ENCODE measurements at regions not wholly inside any gene's neighbourhood (a gene's known extent, or its start where the extent isn't known, plus 50 kb on each side); places are given as distances from the start of the nearest gene placed in this dataset.
"Not testable (repeated sequence)": the region's sequence is repeated elsewhere in the genome, so short reads cannot be mapped to it uniquely, and the experiment has no call there.

GRCh38 chr16:60810250-60810649 lies 1226.0 kb downstream of the CDH8 start:
- no peaks in the 10 kb centered on the region for H3K4me1 ChIP-seq
- H3K27ac ChIP-seq: no peak overlapping the region
- intact Hi-C loops (cut with DNase I; ENCODE audit: low total_unique reads): no loop called here
- no peaks in the 10 kb centered on the region for H3K9me3 ChIP-seq
- H3K4me3 ChIP-seq: no peak overlapping the region
- no peaks in the 10 kb centered on the region for H3K27me3 ChIP-seq
- H3K36me3 ChIP-seq: peaks cover 0 to 2% of the 10 kb centered on the region in 2 donors
- TF ChIP-seq POLR2A (IDR thresholded peaks at IDR 0.05): no peak
- TF ChIP-seq, protein P1, sequence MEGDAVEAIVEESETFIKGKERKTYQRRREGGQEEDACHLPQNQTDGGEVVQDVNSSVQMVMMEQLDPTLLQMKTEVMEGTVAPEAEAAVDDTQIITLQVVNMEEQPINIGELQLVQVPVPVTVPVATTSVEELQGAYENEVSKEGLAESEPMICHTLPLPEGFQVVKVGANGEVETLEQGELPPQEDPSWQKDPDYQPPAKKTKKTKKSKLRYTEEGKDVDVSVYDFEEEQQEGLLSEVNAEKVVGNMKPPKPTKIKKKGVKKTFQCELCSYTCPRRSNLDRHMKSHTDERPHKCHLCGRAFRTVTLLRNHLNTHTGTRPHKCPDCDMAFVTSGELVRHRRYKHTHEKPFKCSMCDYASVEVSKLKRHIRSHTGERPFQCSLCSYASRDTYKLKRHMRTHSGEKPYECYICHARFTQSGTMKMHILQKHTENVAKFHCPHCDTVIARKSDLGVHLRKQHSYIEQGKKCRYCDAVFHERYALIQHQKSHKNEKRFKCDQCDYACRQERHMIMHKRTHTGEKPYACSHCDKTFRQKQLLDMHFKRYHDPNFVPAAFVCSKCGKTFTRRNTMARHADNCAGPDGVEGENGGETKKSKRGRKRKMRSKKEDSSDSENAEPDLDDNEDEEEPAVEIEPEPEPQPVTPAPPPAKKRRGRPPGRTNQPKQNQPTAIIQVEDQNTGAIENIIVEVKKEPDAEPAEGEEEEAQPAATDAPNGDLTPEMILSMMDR (IDR thresholded peaks at IDR 0.05): no peak
- no peak for DNase-seq

GRCh38 chr16:60792437-60792836 lies 1243.8 kb downstream of the CDH8 start:
- Histone ChIP-seq H3K27me3 (no peaks in the 10 kb centered on the region), H3K27ac (no peak overlapping the region), H3K9me3 (no peaks in the 10 kb centered on the region), H3K36me3 (no peaks in the 10 kb centered on the region), H3K4me1 (no peaks in the 10 kb centered on the region), H3K4me3 (no peak overlapping the region)
- intact Hi-C loops (cut with DNase I; ENCODE audit: low total_unique reads): no loop called here
- TF ChIP-seq POLR2A (IDR thresholded peaks at IDR 0.05): no peak
- TF ChIP-seq, protein P1 (IDR thresholded peaks at IDR 0.05): no peak
- DNase-seq: no peak

GRCh38 chr16:60788631-60789030 lies 1247.6 kb downstream of the CDH8 start:
- no peaks in the 10 kb centered on the region for H3K27me3 ChIP-seq
- no peaks in the 10 kb centered on the region for H3K36me3 ChIP-seq
- intact Hi-C loops (cut with DNase I; ENCODE audit: low total_unique reads): no loop called here

DNA sequence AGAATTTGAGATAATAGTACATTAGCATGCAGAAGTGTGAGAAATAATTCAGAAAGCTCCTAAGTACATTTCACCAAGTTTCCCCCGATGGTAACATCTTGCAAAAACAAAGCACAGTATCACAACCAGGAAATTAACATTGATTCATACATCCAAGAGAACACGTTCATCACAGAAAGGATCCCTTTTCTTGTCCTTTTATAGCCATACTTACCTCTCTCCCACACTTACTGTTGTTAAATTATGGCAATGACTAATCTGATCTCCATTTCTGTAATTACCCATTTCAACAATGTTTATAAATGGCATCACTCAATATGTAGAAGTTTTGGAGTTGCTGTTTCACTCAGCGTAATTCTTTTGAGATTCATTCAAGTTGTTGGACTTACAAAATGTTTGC lies 1260.0 kb downstream of the CDH8 start:
- no peaks in the 10 kb centered on the region for H3K4me1 ChIP-seq
- DNase-seq: no peak
- intact Hi-C loops (cut with DNase I; ENCODE audit: low total_unique reads): no loop called here
- no peaks in the 10 kb centered on the region for H3K36me3 ChIP-seq
- no peak overlapping the region for H3K27ac ChIP-seq
- H3K4me3 ChIP-seq: no peak overlapping the region
- H3K27me3 ChIP-seq: no peaks in the 10 kb centered on the region
- TF ChIP-seq, protein P1 (IDR thresholded peaks at IDR 0.05): no peak
- no peak for TF ChIP-seq POLR2A (IDR thresholded peaks at IDR 0.05)
- H3K9me3 ChIP-seq: no peaks in the 10 kb centered on the region

More at GRCh38 chr16:60788631-60789030, 1247.6 kb downstream of the CDH8 start:
- no peak overlapping the region for H3K27ac ChIP-seq
- no peak overlapping the region for H3K4me3 ChIP-seq
- TF ChIP-seq, protein P1 (IDR thresholded peaks at IDR 0.05): no peak
- no peak for TF ChIP-seq POLR2A (IDR thresholded peaks at IDR 0.05)
- H3K4me1 ChIP-seq: no peaks in the 10 kb centered on the region
- no peak for DNase-seq
- no peaks in the 10 kb centered on the region for H3K9me3 ChIP-seq

DNA sequence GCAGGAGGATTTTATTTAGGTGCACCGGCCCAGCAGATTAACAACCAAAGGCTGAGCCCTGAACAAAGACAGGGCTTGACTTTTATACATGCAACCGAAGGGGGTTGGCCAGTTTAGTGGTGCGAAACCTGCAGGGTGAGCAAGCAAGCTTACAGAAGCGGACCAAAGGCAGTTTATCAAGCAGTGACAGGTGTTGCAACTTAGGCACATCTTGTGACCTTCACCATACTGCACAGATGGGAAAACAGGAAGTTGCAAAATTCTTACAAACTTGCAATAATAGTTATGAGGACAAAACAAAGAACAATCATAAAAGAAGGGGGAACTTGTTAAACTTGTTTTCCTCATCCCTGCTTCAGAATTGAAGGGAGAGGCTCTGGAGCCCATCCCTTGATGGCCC lies 1265.1 kb downstream of the CDH8 start:
- no peak for TF ChIP-seq POLR2A (IDR thresholded peaks at IDR 0.05)
- intact Hi-C loops (cut with DNase I; ENCODE audit: low total_unique reads): no loop called here

GRCh38 chr16:60770384-60770783 lies 1265.9 kb downstream of the CDH8 start:
- H3K36me3 ChIP-seq; intact Hi-C loops (cut with DNase I; ENCODE audit: low total_unique reads); H3K4me3 ChIP-seq; H3K9me3 ChIP-seq; H3K4me1 ChIP-seq; H3K27ac ChIP-seq; H3K27me3 ChIP-seq; DNase-seq: not testable (repeated sequence)

More for the DNA sequence above, 1265.1 kb downstream of the CDH8 start:
- Histone ChIP-seq H3K9me3 (no peaks in the 10 kb centered on the region), H3K4me1 (no peaks in the 10 kb centered on the region), H3K36me3 (no peaks in the 10 kb centered on the region), H3K4me3 (no peak overlapping the region), H3K27ac (no peak overlapping the region), H3K27me3 (no peaks in the 10 kb centered on the region)
- DNase-seq: no peak

Data from uterus (tissue), 3 donors.